GM19043 (cell line): ENCODE measurements at regions not wholly inside any gene's neighbourhood (a gene's known extent, or its start where the extent isn't known, plus 50 kb on each side); places are given as distances from the start of the nearest gene placed in this dataset.

Source experiments
- ATAC-seq: cut with Tn5 transposase; IDR thresholded peaks from one replicate; pipeline ENCODE4 v1.9.1; 2021; ENCODE audit warnings: low read depth; ENCODE audit not compliant: unreplicated experiment

GRCh38 chr9:108185613-108186012, 670.2 kb downstream of the ACTL7B start:
- ATAC-seq: no peak

- ATAC-seq: no peak
These were observed 670.8 kb downstream of the ACTL7B start for GRCh38 chr9:108184941-108185340.

- ATAC-seq: no peak
These were observed 671.8 kb downstream of the ACTL7B start for GRCh38 chr9:108184009-108184408.

GRCh38 chr9:108182950-108183381, 672.8 kb downstream of the ACTL7B start:
- ATAC-seq: peak; percentile 77

DNA sequence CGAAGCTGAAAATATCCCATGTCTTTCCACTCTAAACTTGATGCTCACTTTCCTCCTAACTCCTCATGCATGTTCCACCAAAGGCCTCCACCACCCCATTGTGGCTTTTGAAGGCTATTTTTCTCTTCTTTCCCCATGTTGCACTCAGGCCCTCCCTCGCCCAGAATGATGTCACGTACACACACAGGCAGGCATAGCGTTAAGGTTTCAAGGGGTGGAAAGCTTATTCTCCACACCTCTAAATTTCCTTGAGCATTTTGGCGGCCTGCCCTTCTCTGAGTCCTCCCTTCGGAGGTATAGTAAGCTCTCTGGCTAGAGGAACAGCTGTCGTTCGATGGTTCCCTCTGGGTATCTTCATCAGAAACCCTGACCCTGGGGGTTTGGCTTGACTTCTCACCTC, 673.5 kb downstream of the ACTL7B start:
- no peak for ATAC-seq

DNA sequence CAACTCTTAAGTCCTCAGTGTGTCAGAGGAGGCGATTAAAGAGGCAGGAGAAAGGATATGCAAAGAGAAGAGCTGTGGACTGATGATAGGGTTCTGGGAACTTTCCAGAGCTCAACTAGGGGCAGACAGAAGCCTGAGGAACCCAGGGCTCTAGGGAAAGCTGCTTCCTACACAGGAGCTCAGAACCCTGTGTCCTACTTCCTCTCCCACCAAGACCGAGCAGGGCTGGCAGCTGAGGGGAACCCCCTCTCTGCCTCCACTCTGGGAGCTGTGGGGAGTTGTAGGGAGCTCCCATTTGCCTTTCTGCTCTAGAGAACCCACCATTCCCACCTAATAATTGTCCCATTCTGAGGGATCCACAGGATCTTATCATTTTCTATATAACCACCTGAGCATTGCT, 674.3 kb downstream of the ACTL7B start:
- ATAC-seq: no peak

- ATAC-seq: no peak
These were observed 675.2 kb downstream of the ACTL7B start for GRCh38 chr9:108180541-108180940.

GRCh38 chr9:108178318-108178717, 677.5 kb downstream of the ACTL7B start:
- no peak for ATAC-seq

GRCh38 chr9:108168236-108168850, 678.8 kb upstream of the KLF4 start:
- ATAC-seq: no peak

- ATAC-seq: no peak
These were observed 677.7 kb upstream of the KLF4 start for GRCh38 chr9:108167136-108167900.

- ATAC-seq: no peak
These were observed 677.0 kb upstream of the KLF4 start for GRCh38 chr9:108166519-108166918.

DNA sequence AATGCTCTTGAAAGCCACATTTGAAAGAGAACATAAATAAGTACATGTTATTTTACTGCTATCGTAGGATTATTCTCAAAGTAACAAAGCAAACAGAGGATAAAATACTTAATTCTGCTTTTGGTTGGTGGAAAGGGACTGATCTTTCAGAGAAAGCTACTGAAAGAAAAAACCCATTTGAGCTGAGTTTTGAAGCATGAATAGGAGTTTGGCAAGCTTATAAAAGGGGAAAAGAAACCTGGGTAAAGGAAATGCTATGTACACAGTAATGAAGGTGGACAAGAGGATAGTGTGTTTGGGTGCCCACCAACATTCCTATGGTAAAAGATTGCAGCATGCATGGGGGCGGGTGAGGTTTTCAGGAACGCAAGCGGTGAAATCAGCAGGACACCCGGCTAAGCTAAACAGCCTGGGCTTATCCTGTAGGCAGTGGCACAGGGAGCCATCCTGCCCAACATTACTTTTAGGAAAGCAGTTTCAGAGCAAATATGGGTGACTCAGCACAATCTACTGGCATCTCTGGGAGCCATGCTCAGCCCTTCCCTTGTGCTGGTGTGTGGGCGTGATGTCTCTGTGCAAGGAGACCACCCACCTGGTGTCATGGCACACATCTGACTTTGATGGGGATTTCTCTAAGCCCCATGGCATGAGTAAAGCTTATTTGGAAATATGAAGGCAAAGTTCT, 673.9 kb upstream of the KLF4 start:
- ATAC-seq: no peak

- ATAC-seq: no peak
These were observed 673.1 kb upstream of the KLF4 start for GRCh38 chr9:108162664-108163063.

DNA sequence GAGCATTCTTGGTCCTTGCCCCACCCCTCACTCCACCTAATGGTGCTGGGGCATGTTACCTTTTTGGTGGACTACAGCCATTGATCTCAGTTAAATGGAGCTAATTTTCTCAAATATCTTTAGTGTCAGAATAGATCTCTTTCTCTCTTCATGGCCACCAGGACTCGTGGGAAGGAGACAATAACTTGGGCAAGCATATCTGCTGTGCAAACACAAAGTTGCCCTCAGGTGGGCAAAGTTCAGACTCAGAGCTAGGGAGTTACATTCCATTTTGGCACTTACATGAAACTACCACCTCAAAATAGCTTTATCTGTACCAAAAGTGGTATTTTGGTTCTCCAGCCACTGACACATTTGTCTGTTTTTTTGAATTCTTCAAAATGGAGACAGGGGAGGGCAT, 671.9 kb upstream of the KLF4 start:
- no peak for ATAC-seq

DNA sequence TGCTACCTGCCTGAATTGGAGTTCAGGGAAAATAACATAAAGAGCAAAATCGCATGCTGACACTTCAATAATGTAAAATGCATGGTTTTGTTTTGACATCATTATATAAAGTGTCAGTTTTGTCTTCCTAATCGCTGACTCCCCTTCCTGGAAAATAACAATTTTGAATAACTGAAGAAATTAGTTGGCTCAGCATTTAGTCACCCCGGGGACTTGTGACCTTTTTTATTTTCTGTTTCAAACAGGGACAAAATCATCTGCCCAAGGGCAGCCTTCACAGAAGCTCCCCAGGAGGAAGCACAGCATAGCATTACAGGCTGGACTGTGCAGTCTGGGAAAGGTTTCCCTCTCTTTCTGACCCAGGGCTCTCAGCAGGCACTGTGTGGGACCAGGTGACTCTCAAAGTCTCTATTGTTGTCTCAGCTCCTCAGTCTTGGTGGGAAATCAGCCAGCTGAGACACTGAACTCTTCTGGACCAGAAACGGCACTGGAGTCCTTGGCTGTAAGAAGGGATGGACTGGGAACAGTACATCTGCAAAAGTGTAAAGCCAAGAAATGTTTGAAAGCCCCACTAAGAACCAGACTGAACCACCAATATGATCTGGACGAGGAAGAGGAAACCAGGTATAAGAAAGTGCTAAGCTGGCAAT, 671.3 kb upstream of the KLF4 start:
- no peak for ATAC-seq

GRCh38 chr9:108160039-108160438, 670.5 kb upstream of the KLF4 start:
- ATAC-seq: no peak

DNA sequence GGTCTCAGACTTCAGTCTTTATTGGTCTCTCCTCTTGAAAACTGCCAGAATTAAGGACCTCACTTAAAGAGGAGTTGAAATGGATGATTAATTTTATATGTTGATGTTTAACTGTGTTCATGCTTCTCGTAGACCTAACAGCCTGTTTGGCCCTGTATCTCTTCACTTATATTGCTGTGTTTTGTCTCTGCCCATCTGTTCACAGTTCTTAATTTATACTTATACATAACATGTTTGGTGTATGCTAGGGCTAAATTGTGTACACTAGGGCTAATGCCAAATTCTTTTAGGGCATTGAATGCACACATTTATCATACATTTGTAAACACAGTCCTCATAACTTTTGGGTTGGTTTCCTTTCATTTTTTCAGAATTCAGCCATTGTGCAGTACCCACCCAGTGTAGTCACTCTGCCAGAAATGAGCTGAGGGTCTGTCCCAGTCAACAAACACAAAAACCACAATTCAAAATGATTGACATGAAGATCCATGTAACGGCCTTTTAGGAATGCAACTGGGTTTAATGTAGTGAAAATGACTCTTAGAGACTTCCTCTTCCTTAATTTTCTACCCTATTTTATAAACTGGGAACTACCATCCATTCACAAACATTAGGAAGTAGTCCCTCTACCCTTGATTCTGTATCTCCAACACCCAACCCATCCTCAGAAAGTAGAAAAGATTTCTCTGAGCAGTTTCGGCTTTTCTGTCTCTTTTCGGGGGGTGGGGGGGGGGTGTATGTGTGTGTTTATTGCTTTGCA, 668.8 kb upstream of the KLF4 start:
- no peak for ATAC-seq

GRCh38 chr9:108156270-108156998, 666.9 kb upstream of the KLF4 start:
- no peak for ATAC-seq

GRCh38 chr9:108153416-108153815, 663.8 kb upstream of the KLF4 start:
- no peak for ATAC-seq
